Type B pancreatic cell (in vitro differentiated cells): ENCODE measurements at regions not wholly inside any gene's neighbourhood (a gene's known extent, or its start where the extent isn't known, plus 50 kb on each side); places are given as distances from the start of the nearest gene placed in this dataset.
A peak's percentile ranks its signal among the peaks of the same experiment; 100 is the strongest.

Experiments
- DNase-seq: peaks from one replicate; pipeline ENCODE4 v3.0.0; 2021; ENCODE audit warnings: mixed read lengths; ENCODE audit not compliant: unreplicated experiment; ENCODE audit errors: extremely low spot score
- H3K27ac Mint-ChIP-seq: 2 replicates; pipeline ENCODE4 v1.8.0; 2021; ENCODE audit warnings: mild to moderate bottlenecking, mixed read lengths
- H3K27me3 Mint-ChIP-seq: 2 replicates; pipeline ENCODE4 v1.8.0; 2021; ENCODE audit warnings: mixed read lengths
- H3K36me3 Mint-ChIP-seq: 2 replicates; pipeline ENCODE4 v1.8.0; 2021; ENCODE audit warnings: mixed read lengths
- H3K4me1 Mint-ChIP-seq: one replicate; pipeline ENCODE4 v1.8.0; 2021; ENCODE audit warnings: mixed read lengths; ENCODE audit not compliant: unreplicated experiment
- H3K4me3 Mint-ChIP-seq: 2 replicates; pipeline ENCODE4 v1.8.0; 2021; ENCODE audit warnings: mild to moderate bottlenecking, mixed read lengths
- H3K9me3 Mint-ChIP-seq: 2 replicates; pipeline ENCODE4 v1.8.0; 2021; ENCODE audit warnings: mixed read lengths
- CTCF ChIP-seq: fragments of 200-600 bp; sonication (generic); conservative IDR thresholded peaks from 2 replicates; pipeline ENCODE4 v1.5.0; 2021; ENCODE audit warnings: antibody characterized with exemption, mild to moderate bottlenecking

DNA sequence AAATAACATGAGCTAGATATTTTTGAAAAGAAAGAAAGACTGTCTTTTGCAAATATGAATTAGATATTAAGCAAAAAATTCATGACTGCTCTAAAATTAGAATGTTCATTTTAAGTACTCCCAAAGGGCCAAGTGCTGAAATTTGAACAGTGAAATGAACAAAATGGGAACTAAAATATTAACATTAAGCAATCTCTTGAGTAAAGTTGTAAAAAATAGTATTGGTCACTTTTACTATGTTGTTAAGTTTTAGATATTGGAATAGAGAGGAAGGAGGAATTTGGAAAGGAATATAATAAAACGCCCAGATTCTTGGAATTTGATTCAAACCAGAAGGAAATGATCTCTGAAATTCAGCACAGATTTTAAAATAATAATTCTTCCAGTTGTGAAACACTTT lies 125.9 kb upstream of the ANK2 start:
- Mint-ChIP-seq H3K4me3 (no peak overlapping the region), H3K27me3 (no peaks in the 10 kb centered on the region), H3K36me3 (no peaks in the 10 kb centered on the region), H3K27ac (no peak overlapping the region), H3K9me3 (peaks cover 5% of the 10 kb centered on the region), H3K4me1 (no peaks in the 10 kb centered on the region)
- DNase-seq: no peak
- TF ChIP-seq CTCF: no peak

GRCh38 chr4:112926819-112927218 lies 122.6 kb upstream of the ANK2 start:
- H3K27me3 Mint-ChIP-seq: no peaks in the 10 kb centered on the region
- H3K36me3 Mint-ChIP-seq: no peaks in the 10 kb centered on the region
- H3K4me1 Mint-ChIP-seq: no peaks in the 10 kb centered on the region
- no peak for TF ChIP-seq CTCF
- peaks cover 8% of the 10 kb centered on the region for H3K9me3 Mint-ChIP-seq
- H3K27ac Mint-ChIP-seq: no peak overlapping the region
- no peak for DNase-seq
- no peak overlapping the region for H3K4me3 Mint-ChIP-seq

DNA sequence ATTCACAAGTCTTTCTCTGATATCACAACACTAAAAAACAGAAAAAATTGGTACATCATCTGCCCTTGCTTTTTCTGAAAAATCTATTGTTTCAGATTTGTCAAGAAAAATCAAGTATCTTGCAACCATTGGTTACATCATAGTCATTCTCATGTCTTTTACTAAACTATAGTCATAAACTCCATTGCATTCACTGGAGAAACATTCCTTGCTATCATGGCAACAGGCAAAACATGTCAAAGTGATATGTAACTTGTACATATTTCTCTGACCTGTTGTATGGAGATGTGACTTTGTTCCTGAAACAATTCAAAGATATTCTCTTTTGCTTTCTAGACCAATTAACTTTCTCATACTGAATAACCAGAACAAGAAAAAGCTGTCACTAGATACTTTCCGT lies 121.9 kb upstream of the ANK2 start:
- Mint-ChIP-seq H3K9me3 (peaks cover 8% of the 10 kb centered on the region), H3K27ac (peak overlapping the region; percentile 78), H3K4me1 (no peaks in the 10 kb centered on the region), H3K27me3 (no peaks in the 10 kb centered on the region), H3K4me3 (no peak overlapping the region), H3K36me3 (no peaks in the 10 kb centered on the region)
- no peak for TF ChIP-seq CTCF
- no peak for DNase-seq

GRCh38 chr4:112931001-112931400 lies 118.5 kb upstream of the ANK2 start:
- Mint-ChIP-seq H3K4me3 (no peak overlapping the region), H3K4me1 (no peaks in the 10 kb centered on the region), H3K27ac (no peak overlapping the region), H3K9me3 (peaks cover 8% of the 10 kb centered on the region), H3K27me3 (no peaks in the 10 kb centered on the region), H3K36me3 (no peaks in the 10 kb centered on the region)
- TF ChIP-seq CTCF: no peak
- no peak for DNase-seq

- Mint-ChIP-seq H3K36me3 (no peaks in the 10 kb centered on the region), H3K4me1 (peaks cover 4% of the 10 kb centered on the region), H3K27me3 (no peaks in the 10 kb centered on the region), H3K27ac (no peak overlapping the region), H3K4me3 (no peak overlapping the region), H3K9me3 (peaks cover 3% of the 10 kb centered on the region)
- DNase-seq: no peak
- no peak for TF ChIP-seq CTCF
Measured at GRCh38 chr4:112933790-112934189, 115.7 kb upstream of the ANK2 start.

DNA sequence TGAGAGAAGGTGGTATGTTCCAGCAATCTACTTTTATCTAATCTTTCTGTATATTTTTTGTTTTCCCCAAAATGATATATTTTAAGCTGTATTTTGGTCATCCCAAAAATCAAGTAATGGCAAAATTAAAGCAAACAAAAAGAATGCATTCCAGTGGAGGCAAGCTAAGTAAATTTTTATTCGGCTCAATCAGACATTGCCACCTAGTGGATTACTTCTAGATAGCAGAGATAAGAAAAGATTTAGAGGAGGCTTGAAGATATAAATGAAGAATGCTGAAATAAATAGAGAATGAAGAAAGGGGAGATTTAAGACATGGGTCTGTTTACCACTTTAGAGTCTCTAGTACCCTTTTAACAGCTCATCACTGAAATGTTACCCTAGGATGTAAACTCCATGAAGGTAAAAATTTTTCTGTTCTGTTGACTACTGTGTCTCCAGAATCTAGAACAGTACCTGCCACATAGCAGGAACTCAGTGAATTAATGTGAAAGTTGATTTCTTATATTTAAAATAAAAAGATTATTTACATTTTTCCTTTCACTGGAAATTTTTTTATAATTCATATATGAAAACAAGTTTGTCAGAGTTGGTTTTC lies 110.9 kb upstream of the ANK2 start:
- DNase-seq: no peak
- TF ChIP-seq CTCF: peak; percentile 92
- H3K9me3 Mint-ChIP-seq: no peaks in the 10 kb centered on the region
- no peaks in the 10 kb centered on the region for H3K36me3 Mint-ChIP-seq
- peaks cover 4% of the 10 kb centered on the region for H3K4me1 Mint-ChIP-seq
- H3K4me3 Mint-ChIP-seq: no peak overlapping the region
- peaks cover 4% of the 10 kb centered on the region for H3K27me3 Mint-ChIP-seq
- H3K27ac Mint-ChIP-seq: no peak overlapping the region
